BJ (cell line): ENCODE measurements at regions not wholly inside any gene's neighbourhood (a gene's known extent, or its start where the extent isn't known, plus 50 kb on each side); places are given as distances from the start of the nearest gene placed in this dataset.
"Not testable (repeated sequence)": the region's sequence is repeated elsewhere in the genome, so short reads cannot be mapped to it uniquely, and the experiment has no call there.

Source experiments
- CTCF ChIA-PET: fragments of 350-600 bp; formaldehyde crosslinking; extraction: SDS; loops from one replicate; lab custom pipeline; 2021; ENCODE audit warnings: antibody characterized with exemption, inconsistent platforms; lab: Yijun Ruan, JAX
- POLR2A ChIA-PET: fragments of 300-600 bp; sonication (Branson Sonifier 250); formaldehyde crosslinking; extraction: SDS; loops from one replicate; lab custom pipeline; 2021; ENCODE audit warnings: antibody characterized with exemption; lab: Charles Lee
- DNase-seq: peaks from one replicate; pipeline ENCODE4 v3.0.0-alpha.2; 2011; ENCODE audit warnings: low read depth
- H3K27me3 ChIP-seq: 2 replicates; pipeline ENCODE4 v1.6.0; 2011; ENCODE audit warnings: low read length; ENCODE audit not compliant: control insufficient read depth, insufficient read depth
- H3K36me3 ChIP-seq: 2 replicates; pipeline ENCODE4 v1.5.1; 2011; ENCODE audit warnings: low read length; ENCODE audit not compliant: control insufficient read depth, insufficient read depth
- H3K4me3 ChIP-seq: 2 replicates; pipeline ENCODE4 v1.5.1; 2011; ENCODE audit warnings: low read depth, mild to moderate bottlenecking, control low read depth, low read length
- TF ChIP-seq, protein P1 (sequence below): IDR thresholded peaks from 2 replicates; pipeline ENCODE4 v1.5.1; 2011; ENCODE audit warnings: low read depth, mild to moderate bottlenecking, control low read depth, inconsistent platforms, low read length, moderate library complexity; ENCODE audit not compliant: insufficient read depth

DNA sequence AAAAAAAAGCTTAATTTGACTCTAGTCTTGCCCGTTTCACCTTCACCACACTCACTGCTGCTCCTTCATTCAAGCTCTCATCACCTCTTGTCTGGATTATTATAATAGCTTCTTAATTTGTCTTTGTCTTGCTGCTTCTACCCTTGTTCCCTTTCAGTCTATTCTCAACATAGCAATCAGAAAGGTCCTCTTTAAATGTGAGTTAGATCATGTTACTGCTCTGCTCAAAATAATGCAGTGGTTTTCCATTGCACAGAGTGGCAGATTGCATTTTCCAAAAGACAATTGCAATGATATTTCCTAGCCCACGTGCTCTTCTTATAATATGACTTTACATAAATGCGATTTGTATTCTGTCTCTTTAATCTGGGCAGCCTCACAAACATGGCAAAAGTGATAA lies 174.6 kb downstream of the ALDH1A2 start:
- TF ChIP-seq, protein P1, sequence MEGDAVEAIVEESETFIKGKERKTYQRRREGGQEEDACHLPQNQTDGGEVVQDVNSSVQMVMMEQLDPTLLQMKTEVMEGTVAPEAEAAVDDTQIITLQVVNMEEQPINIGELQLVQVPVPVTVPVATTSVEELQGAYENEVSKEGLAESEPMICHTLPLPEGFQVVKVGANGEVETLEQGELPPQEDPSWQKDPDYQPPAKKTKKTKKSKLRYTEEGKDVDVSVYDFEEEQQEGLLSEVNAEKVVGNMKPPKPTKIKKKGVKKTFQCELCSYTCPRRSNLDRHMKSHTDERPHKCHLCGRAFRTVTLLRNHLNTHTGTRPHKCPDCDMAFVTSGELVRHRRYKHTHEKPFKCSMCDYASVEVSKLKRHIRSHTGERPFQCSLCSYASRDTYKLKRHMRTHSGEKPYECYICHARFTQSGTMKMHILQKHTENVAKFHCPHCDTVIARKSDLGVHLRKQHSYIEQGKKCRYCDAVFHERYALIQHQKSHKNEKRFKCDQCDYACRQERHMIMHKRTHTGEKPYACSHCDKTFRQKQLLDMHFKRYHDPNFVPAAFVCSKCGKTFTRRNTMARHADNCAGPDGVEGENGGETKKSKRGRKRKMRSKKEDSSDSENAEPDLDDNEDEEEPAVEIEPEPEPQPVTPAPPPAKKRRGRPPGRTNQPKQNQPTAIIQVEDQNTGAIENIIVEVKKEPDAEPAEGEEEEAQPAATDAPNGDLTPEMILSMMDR = no peak
- no peak overlapping the region for H3K4me3 ChIP-seq
- POLR2A ChIA-PET = interaction anchor here (0.6 kb wide), 1 partner anchor 32 kb away, joined by 7 read pairs; no protein-coding TSS in a partner anchor
- H3K27me3 ChIP-seq = no peaks in the 10 kb centered on the region
- CTCF ChIA-PET = interaction anchor here (0.7 to 1.1 kb wide), 4 partner anchors 9 to 180 kb away, joined by 3 to 4 read pairs (median 3); no protein-coding TSS in a partner anchor
- no peaks in the 10 kb centered on the region for H3K36me3 ChIP-seq
- DNase-seq = no peak

DNA sequence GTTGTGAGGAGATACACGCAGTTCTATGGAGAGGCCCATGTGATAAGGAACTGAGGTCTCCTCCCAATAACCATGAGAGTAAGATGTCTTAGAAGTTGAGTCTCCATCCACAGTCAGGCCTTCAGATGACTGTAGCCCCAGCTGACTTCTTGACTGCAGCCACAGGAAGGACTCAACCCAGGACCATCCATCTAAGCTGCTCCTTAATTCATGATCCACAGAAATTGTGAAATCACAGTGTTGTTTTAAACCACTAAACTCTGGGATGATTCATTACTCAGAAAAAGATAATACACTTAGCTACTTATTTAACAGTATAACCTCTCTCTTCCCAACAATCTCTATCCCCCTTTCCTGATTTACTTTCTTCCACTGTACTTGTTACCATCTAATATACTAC lies 173.3 kb downstream of the ALDH1A2 start:
- CTCF ChIA-PET = interaction anchor here (1.4 kb wide), 1 partner anchor 174 kb away, joined by 3 read pairs; no protein-coding TSS in a partner anchor
- POLR2A ChIA-PET = no interaction called here
- no peak for DNase-seq

DNA sequence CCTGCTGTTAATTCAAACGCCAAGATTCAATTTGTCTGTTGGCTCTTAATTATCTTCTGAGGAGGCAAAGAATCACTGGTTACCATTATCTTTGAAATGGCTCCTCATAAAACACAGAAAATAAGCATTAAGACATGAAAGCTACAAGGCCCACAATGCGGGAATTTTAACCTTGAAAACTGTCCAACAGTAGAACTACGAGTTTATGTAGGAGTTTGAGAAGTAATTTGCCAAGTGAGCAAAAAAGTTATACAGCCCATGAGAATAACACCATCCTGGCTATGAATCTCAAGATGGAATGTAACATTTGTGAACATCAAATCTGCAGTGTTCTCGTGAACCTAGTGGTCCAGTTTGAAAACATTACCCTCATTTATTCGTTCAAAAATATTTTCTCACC lies 172.5 kb downstream of the ALDH1A2 start:
- ChIA-PET POLR2A (no interaction called here), CTCF (interaction anchor here (0.6 kb wide), 1 partner anchor 26 kb away, joined by 4 read pairs; no protein-coding TSS in a partner anchor)
- no peaks in the 10 kb centered on the region for H3K27me3 ChIP-seq
- no peaks in the 10 kb centered on the region for H3K36me3 ChIP-seq
- DNase-seq = no peak
- TF ChIP-seq, protein P1 = no peak
- no peak overlapping the region for H3K4me3 ChIP-seq

More for the DNA sequence above, 173.3 kb downstream of the ALDH1A2 start:
- TF ChIP-seq, protein P1 = no peak
- Histone ChIP-seq H3K36me3 (no peaks in the 10 kb centered on the region), H3K27me3 (no peaks in the 10 kb centered on the region), H3K4me3 (no peak overlapping the region)

DNA sequence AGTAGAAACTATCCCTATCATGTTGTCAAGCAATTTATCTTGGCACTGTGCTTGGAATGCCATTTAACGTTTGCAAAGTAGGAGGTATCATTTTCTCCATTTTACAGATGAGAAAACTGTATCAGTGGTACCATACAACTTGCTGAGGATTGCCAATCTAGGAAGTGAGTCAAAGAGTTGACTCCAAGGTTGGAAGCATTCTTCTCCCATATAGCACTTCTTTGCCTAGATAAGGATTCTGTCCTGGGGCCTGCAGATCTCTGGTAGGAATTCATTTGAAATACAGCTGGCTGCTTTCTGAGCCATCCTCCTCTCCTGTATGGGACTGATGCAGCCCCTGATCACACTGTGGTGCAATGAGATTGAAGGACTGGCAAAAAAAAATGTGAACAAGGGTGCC lies 170.2 kb downstream of the ALDH1A2 start:
- DNase-seq = no peak
- ChIA-PET POLR2A (no interaction called here), CTCF (interaction anchor here (0.7 to 1.6 kb wide), 3 partner anchors 12 to 152 kb away, joined by 3 to 4 read pairs (median 3); no protein-coding TSS in a partner anchor)
- no peak overlapping the region for H3K4me3 ChIP-seq
- TF ChIP-seq, protein P1 = no peak
- no peaks in the 10 kb centered on the region for H3K36me3 ChIP-seq
- H3K27me3 ChIP-seq = no peaks in the 10 kb centered on the region

DNA sequence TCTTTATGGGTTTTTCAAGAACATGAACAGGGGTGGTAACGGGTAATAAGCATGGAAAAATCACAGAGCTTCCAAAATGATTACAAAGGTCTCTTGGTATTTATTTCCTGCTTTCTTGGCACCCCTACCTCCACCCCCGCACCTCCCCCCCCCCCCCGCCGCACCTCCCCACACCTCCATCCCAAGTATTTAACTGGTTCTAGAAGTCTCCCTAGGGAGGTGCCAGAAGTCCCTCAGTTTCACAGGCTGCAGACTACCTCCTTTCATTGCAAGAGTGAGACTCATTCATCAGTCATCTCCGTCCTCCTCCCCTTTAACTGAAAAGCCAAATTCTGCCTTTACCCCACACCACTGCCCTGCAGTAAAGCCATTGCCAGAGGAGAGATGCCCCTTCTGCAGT lies 169.4 kb downstream of the ALDH1A2 start:
- no peak for DNase-seq
- Histone ChIP-seq H3K4me3 (no peak overlapping the region), H3K36me3 (no peaks in the 10 kb centered on the region), H3K27me3 (no peaks in the 10 kb centered on the region)
- ChIA-PET CTCF (no interaction called here), POLR2A (no interaction called here)
- TF ChIP-seq, protein P1 = no peak

DNA sequence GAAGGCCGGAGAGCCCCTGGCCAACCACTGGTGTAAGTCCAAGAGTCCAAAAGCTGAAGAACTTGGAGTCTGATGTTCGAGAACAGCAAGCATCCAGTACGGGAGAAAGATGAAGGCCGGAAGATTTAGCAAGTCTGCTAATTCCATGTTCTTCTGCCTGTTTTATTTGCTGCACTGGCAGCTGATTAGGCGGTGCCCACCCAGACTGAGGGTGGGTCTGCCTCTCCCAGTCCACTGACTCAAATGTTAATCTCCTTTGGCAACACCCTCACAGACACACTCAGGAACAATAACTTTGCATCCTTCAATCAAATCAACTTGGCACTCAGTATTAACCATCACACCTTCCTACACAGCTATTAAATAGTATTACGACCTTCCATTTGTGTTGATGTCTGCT lies 168.6 kb downstream of the ALDH1A2 start:
- H3K36me3 ChIP-seq, DNase-seq, H3K4me3 ChIP-seq, CTCF ChIA-PET, POLR2A ChIA-PET, H3K27me3 ChIP-seq: not testable (repeated sequence)
